ENCODE measurements at regions not wholly inside any gene's neighbourhood (a gene's known extent, or its start where the extent isn't known, plus 50 kb on each side); places are given as distances from the start of the nearest gene placed in this dataset.

GRCh38 chr15:29428925-29429573 is 159.4 kb upstream of the NSMCE3 start:
- no peak for TF ChIP-seq EZH2 (IDR thresholded peaks at IDR 0.05; ENCODE audit: borderline replicate concordance, low read length)
- TF ChIP-seq, protein P1, sequence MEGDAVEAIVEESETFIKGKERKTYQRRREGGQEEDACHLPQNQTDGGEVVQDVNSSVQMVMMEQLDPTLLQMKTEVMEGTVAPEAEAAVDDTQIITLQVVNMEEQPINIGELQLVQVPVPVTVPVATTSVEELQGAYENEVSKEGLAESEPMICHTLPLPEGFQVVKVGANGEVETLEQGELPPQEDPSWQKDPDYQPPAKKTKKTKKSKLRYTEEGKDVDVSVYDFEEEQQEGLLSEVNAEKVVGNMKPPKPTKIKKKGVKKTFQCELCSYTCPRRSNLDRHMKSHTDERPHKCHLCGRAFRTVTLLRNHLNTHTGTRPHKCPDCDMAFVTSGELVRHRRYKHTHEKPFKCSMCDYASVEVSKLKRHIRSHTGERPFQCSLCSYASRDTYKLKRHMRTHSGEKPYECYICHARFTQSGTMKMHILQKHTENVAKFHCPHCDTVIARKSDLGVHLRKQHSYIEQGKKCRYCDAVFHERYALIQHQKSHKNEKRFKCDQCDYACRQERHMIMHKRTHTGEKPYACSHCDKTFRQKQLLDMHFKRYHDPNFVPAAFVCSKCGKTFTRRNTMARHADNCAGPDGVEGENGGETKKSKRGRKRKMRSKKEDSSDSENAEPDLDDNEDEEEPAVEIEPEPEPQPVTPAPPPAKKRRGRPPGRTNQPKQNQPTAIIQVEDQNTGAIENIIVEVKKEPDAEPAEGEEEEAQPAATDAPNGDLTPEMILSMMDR (IDR thresholded peaks at IDR 0.05; ENCODE audit: low read length), result no peak

GRCh38 chr15:29425864-29426263 is 156.2 kb upstream of the NSMCE3 start:
- Histone ChIP-seq H3K4me2 (ENCODE audit: low read length) (no peak overlapping the region), H3K4me3 (ENCODE audit: low read depth, low read length, poor library complexity, severe bottlenecking) (no peak overlapping the region), H3K36me3 (ENCODE audit: insufficient read depth, low read length) (no peaks in the 10 kb centered on the region), H3K27ac (ENCODE audit: low read depth, low read length, poor library complexity, severe bottlenecking) (no peak overlapping the region), H3F3A (ENCODE audit: insufficient read depth, low read length) (no peaks in the 10 kb centered on the region), H3K9ac (ENCODE audit: low read length) (no peak overlapping the region), H3K79me2 (ENCODE audit: insufficient read depth, low read length) (no peaks in the 10 kb centered on the region), H4K20me1 (ENCODE audit: insufficient read depth, low read length) (no peaks in the 10 kb centered on the region), H3K4me1 (ENCODE audit: insufficient read depth, low read length, severe bottlenecking) (no peaks in the 10 kb centered on the region), H2AFZ (ENCODE audit: low read length) (no peak overlapping the region), H3K9me2 (ENCODE audit: low read depth, low read length) (no peaks in the 10 kb centered on the region), H3K27me3 (ENCODE audit: insufficient read depth, low read length) (no peaks in the 10 kb centered on the region), H3K9me3 (ENCODE audit: low read length) (0 out of 2 replicates have a peak, but pooled peaks cover 3% of the 10 kb centered on the region)
- no peak for TF ChIP-seq EZH2 (IDR thresholded peaks at IDR 0.05; ENCODE audit: borderline replicate concordance, low read length)

More at GRCh38 chr15:29428925-29429573, 159.4 kb upstream of the NSMCE3 start:
- Histone ChIP-seq H3K79me2 (ENCODE audit: insufficient read depth, low read length) (no peaks in the 10 kb centered on the region), H2AFZ (ENCODE audit: low read length) (no peak overlapping the region), H3K27ac (ENCODE audit: low read depth, low read length, poor library complexity, severe bottlenecking) (no peak overlapping the region), H3K9ac (ENCODE audit: low read length) (no peak overlapping the region), H3K27me3 (ENCODE audit: insufficient read depth, low read length) (0 out of 2 replicates have a peak, but pooled peaks cover 2% of the 10 kb centered on the region), H4K20me1 (ENCODE audit: insufficient read depth, low read length) (no peaks in the 10 kb centered on the region), H3K4me2 (ENCODE audit: low read length) (no peak overlapping the region), H3K9me3 (ENCODE audit: low read length) (0 out of 2 replicates have a peak, but pooled peaks cover 3% of the 10 kb centered on the region), H3K36me3 (ENCODE audit: insufficient read depth, low read length) (no peaks in the 10 kb centered on the region), H3K4me1 (ENCODE audit: insufficient read depth, low read length, severe bottlenecking) (no peaks in the 10 kb centered on the region), H3F3A (ENCODE audit: insufficient read depth, low read length) (no peaks in the 10 kb centered on the region), H3K4me3 (ENCODE audit: low read depth, low read length, poor library complexity, severe bottlenecking) (no peak overlapping the region), H3K9me2 (ENCODE audit: low read depth, low read length) (no peaks in the 10 kb centered on the region)

DNA sequence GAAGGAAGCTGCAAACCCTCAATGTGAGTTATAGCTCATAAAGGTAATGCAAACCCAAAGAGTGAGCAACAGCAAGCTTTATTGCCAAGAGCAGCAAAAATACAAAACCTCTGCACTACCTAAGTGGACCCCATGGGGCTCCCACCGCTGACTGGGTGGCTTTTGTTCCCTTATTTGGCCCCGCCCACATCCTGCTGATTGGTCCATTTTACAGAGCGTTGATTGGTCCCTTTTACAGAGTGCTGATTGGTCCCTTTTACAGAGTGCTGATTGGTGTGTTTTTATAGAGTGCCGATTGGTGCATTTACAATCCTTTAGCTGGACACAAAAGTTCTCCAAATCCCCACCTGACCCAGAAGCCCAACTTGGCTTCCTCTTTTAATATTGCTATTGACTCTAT is 154.5 kb upstream of the NSMCE3 start:
- Histone ChIP-seq H3F3A (ENCODE audit: insufficient read depth, low read length) (no peaks in the 10 kb centered on the region), H3K4me2 (ENCODE audit: low read length) (no peak overlapping the region), H4K20me1 (ENCODE audit: insufficient read depth, low read length) (no peaks in the 10 kb centered on the region), H3K4me1 (ENCODE audit: insufficient read depth, low read length, severe bottlenecking) (no peaks in the 10 kb centered on the region), H3K9me3 (ENCODE audit: low read length) (0 out of 2 replicates have a peak, but pooled peaks cover 3% of the 10 kb centered on the region), H3K79me2 (ENCODE audit: insufficient read depth, low read length) (no peaks in the 10 kb centered on the region), H3K36me3 (ENCODE audit: insufficient read depth, low read length) (no peaks in the 10 kb centered on the region), H2AFZ (ENCODE audit: low read length) (no peak overlapping the region), H3K4me3 (ENCODE audit: low read depth, low read length, poor library complexity, severe bottlenecking) (no peak overlapping the region), H3K27ac (ENCODE audit: low read depth, low read length, poor library complexity, severe bottlenecking) (no peak overlapping the region), H3K9me2 (ENCODE audit: low read depth, low read length) (no peaks in the 10 kb centered on the region), H3K9ac (ENCODE audit: low read length) (no peak overlapping the region), H3K27me3 (ENCODE audit: insufficient read depth, low read length) (no peaks in the 10 kb centered on the region)
- TF ChIP-seq, protein P1 (IDR thresholded peaks at IDR 0.05; ENCODE audit: low read length), result no peak
- no peak for TF ChIP-seq EZH2 (IDR thresholded peaks at IDR 0.05; ENCODE audit: borderline replicate concordance, low read length)

DNA sequence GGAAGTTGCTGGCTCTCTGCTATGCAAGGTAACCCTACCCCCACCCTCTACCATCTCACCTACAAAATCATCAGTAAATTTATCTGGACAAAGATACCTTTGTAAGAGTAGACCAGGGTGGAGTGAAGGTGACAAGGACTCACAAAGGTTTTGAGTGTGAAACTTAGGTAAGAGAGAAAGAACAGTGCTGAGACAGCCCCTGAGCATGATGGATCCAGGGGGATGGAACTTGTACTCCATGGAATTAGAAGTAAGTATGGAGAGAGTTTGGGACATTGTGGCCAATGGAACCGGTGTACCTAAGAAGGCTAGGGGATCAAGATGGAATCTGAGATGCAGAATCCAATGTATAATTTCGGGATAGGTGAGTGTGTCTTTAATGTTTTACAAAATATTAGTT is 153.0 kb upstream of the NSMCE3 start:
- H3K9me3 ChIP-seq (ENCODE audit: low read length), result 0 out of 2 replicates have a peak, but pooled peaks cover 3% of the 10 kb centered on the region
- no peak overlapping the region for H3K27ac ChIP-seq (ENCODE audit: low read depth, low read length, poor library complexity, severe bottlenecking)
- no peaks in the 10 kb centered on the region for H3K27me3 ChIP-seq (ENCODE audit: insufficient read depth, low read length)
- H3K4me3 ChIP-seq (ENCODE audit: low read depth, low read length, poor library complexity, severe bottlenecking), result no peak overlapping the region
- H3K9me2 ChIP-seq (ENCODE audit: low read depth, low read length), result no peaks in the 10 kb centered on the region
- no peaks in the 10 kb centered on the region for H3K4me1 ChIP-seq (ENCODE audit: insufficient read depth, low read length, severe bottlenecking)
- no peak overlapping the region for H3K9ac ChIP-seq (ENCODE audit: low read length)
- H2AFZ ChIP-seq (ENCODE audit: low read length), result no peak overlapping the region
- no peaks in the 10 kb centered on the region for H3K79me2 ChIP-seq (ENCODE audit: insufficient read depth, low read length)
- no peaks in the 10 kb centered on the region for H3K36me3 ChIP-seq (ENCODE audit: insufficient read depth, low read length)
- H4K20me1 ChIP-seq (ENCODE audit: insufficient read depth, low read length), result no peaks in the 10 kb centered on the region
- no peaks in the 10 kb centered on the region for H3F3A ChIP-seq (ENCODE audit: insufficient read depth, low read length)
- no peak for TF ChIP-seq EZH2 (IDR thresholded peaks at IDR 0.05; ENCODE audit: borderline replicate concordance, low read length)
- TF ChIP-seq, protein P1 (IDR thresholded peaks at IDR 0.05; ENCODE audit: low read length), result no peak
- no peak overlapping the region for H3K4me2 ChIP-seq (ENCODE audit: low read length)
